ENCODE measurements at regions not wholly inside any gene's neighbourhood (a gene's known extent, or its start where the extent isn't known, plus 50 kb on each side); places are given as distances from the start of the nearest gene placed in this dataset.
"Not testable (repeated sequence)": the region's sequence is repeated elsewhere in the genome, so short reads cannot be mapped to it uniquely, and the experiment has no call there.

DNA sequence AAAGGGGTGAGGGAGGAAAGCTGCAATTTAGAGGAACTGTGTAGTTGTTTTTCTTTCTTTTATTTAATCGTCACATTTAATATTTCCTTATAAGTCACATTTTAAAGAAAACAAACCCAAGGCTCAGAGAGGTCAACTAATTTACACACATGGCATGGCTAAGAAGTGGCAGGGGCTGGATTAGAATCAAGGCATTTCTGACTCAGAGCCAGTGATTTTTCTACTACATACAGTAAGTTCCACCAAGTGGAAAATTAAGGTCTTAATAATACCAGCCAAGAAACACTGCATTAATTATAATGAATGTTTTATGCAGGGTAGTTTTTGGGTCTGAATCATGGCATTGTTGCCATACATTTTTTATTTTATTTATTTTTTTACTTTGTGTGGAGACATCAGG lies 607.7 kb upstream of the CITED2 start:
- intact Hi-C loops (cut with micrococcal nuclease): no loop called here
- no peak overlapping the region for H3K27ac Mint-ChIP-seq
- H3K36me3 Mint-ChIP-seq (ENCODE audit: low read depth): no peaks in the 10 kb centered on the region

DNA sequence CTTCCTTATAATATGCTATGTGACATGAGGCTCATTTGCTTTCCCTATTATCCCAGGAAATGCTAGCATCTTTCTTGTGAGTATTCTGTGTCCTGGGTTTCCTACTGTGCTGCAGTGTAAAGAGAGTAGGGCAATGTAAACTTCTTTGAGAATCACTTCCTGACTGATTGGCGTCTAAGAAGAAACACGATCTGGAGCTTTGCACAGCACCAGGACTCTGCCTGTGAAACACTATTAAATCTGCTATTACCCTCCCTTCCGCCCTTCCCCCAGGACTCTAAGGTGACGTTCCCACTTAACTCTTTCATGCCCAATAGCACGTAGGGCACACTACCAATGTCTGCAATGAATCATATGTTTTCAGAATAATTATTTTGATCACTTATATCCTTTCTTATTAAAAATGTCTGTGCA lies 607.3 kb upstream of the CITED2 start:
- H3K4me3 Mint-ChIP-seq: no peak overlapping the region
- no peak for ATAC-seq (ENCODE audit: low read depth)
- H3K36me3 Mint-ChIP-seq (ENCODE audit: low read depth): no peaks in the 10 kb centered on the region
- intact Hi-C loops (cut with micrococcal nuclease): no loop called here
- H3K27ac Mint-ChIP-seq: no peak overlapping the region
- ChIA-PET POLR2A (no interaction called here), CTCF (no interaction called here)
- H3K9me3 Mint-ChIP-seq: no peaks in the 10 kb centered on the region
- peaks cover 4% of the 10 kb centered on the region for H3K4me1 Mint-ChIP-seq
- TF ChIP-seq, protein P1, sequence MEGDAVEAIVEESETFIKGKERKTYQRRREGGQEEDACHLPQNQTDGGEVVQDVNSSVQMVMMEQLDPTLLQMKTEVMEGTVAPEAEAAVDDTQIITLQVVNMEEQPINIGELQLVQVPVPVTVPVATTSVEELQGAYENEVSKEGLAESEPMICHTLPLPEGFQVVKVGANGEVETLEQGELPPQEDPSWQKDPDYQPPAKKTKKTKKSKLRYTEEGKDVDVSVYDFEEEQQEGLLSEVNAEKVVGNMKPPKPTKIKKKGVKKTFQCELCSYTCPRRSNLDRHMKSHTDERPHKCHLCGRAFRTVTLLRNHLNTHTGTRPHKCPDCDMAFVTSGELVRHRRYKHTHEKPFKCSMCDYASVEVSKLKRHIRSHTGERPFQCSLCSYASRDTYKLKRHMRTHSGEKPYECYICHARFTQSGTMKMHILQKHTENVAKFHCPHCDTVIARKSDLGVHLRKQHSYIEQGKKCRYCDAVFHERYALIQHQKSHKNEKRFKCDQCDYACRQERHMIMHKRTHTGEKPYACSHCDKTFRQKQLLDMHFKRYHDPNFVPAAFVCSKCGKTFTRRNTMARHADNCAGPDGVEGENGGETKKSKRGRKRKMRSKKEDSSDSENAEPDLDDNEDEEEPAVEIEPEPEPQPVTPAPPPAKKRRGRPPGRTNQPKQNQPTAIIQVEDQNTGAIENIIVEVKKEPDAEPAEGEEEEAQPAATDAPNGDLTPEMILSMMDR (IDR thresholded peaks at IDR 0.05): no peak
- peaks cover 7% of the 10 kb centered on the region for H3K27me3 Mint-ChIP-seq
- DNase-seq: no peak

More for the DNA sequence above, 607.7 kb upstream of the CITED2 start:
- TF ChIP-seq, protein P1 (IDR thresholded peaks at IDR 0.05): no peak
- H3K4me3 Mint-ChIP-seq: no peak overlapping the region
- ChIA-PET POLR2A (no interaction called here), CTCF (no interaction called here)
- H3K4me1 Mint-ChIP-seq: peaks cover 4% of the 10 kb centered on the region
- H3K27me3 Mint-ChIP-seq: peaks cover 7% of the 10 kb centered on the region
- DNase-seq (no peak), ATAC-seq (ENCODE audit: low read depth) (no peak)
- no peaks in the 10 kb centered on the region for H3K9me3 Mint-ChIP-seq

DNA sequence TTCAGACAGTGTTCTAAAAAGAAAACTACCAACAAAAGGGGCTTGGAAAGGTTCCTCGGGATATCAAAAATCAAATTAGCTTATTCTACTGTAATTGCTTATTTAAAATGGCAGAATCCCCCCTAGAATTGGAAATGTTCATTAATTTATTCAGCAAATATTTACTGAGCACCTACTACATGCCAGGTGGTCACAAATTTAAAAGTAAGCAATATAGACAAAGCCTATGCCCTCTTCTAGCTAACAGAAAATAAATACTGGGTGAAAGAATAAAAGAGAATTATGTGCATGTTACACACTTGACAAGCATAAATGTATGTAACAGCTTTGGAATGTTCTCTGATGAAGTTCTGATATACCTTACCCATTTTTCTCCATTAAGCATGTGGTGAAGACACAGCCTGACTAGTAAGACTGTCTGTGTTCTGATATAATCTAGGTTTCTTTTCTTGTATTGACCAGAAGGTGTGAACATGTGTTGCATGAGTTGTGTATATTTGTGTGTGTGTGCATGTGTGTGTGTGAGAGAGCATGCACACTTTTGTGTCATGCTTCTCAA lies 606.7 kb upstream of the CITED2 start:
- ChIA-PET POLR2A (no interaction called here), CTCF (no interaction called here)
- TF ChIP-seq, protein P1 (IDR thresholded peaks at IDR 0.05): no peak
- DNase-seq (no peak), ATAC-seq (ENCODE audit: low read depth) (no peak)
- no peak overlapping the region for H3K4me3 Mint-ChIP-seq
- peaks cover 7% of the 10 kb centered on the region for H3K27me3 Mint-ChIP-seq
- no peaks in the 10 kb centered on the region for H3K36me3 Mint-ChIP-seq (ENCODE audit: low read depth)
- H3K27ac Mint-ChIP-seq: no peak overlapping the region
- intact Hi-C loops (cut with micrococcal nuclease): no loop called here
- H3K9me3 Mint-ChIP-seq: no peaks in the 10 kb centered on the region
- H3K4me1 Mint-ChIP-seq: peaks cover 4% of the 10 kb centered on the region

DNA sequence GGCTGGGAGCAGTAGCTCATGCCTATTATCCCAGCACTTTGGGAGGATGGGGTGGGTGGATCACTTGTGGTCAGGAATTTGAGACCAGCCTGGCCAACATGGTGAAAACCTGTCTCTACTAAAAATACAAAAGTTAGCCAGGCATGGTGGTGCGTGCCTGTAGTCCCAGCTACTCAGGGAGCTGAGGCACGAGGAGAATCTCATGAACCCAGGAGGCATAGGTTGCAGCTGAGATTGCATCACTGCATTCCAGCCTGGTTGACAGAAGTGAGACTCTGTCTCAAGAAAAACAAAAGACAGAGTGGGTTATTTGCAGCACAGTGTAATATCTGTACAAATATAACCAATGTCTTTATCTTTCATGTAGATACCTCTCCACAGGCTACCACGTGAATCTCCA lies 606.2 kb upstream of the CITED2 start:
- ATAC-seq (ENCODE audit: low read depth); H3K4me3 Mint-ChIP-seq; H3K4me1 Mint-ChIP-seq; DNase-seq; POLR2A ChIA-PET; CTCF ChIA-PET; H3K27ac Mint-ChIP-seq; H3K9me3 Mint-ChIP-seq; H3K27me3 Mint-ChIP-seq; intact Hi-C loops (cut with micrococcal nuclease); H3K36me3 Mint-ChIP-seq (ENCODE audit: low read depth): not testable (repeated sequence)

DNA sequence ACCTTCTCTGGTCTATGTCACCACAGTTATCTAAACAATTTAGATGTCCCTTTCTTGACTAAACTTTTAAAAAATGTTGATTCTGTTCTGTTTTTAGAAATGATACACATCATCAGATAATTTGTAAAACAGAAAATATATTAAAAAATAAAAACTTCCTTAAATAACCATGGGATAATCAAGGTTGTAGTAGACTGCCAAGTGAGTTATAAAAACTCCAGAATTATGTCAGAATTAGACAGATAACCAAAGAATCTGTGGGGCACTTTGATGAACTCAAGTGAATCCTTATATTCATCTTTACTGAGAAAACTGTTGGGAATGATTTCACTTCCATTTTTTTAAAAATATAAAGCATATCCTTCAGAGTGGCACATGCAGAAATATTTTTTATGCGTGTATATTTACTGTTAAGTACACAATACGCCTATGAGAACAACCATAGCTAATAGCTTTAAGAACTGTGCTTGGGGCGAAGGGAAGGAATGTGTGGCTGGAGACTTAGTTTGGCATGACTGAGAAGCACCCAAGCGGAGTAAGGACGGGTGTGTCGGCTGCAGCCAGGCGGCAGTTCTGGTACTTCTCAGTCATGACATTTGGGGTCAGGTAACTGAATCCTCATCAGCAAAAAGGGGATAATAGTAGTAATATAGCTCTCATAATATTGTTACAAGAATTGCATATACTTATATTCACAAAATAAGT lies 604.7 kb upstream of the CITED2 start:
- H3K4me3 Mint-ChIP-seq: no peak overlapping the region
- ChIA-PET POLR2A (no interaction called here), CTCF (no interaction called here)
- intact Hi-C loops (cut with micrococcal nuclease): no loop called here
- TF ChIP-seq, protein P1 (IDR thresholded peaks at IDR 0.05): no peak
- H3K9me3 Mint-ChIP-seq: no peaks in the 10 kb centered on the region
- peaks cover 4% of the 10 kb centered on the region for H3K4me1 Mint-ChIP-seq
- ATAC-seq (ENCODE audit: low read depth) (no peak), DNase-seq (no peak)
- H3K27me3 Mint-ChIP-seq: peaks cover 5% of the 10 kb centered on the region
- H3K27ac Mint-ChIP-seq: no peak overlapping the region
- no peaks in the 10 kb centered on the region for H3K36me3 Mint-ChIP-seq (ENCODE audit: low read depth)
